HL-60 (cell line): ENCODE measurements at regions not wholly inside any gene's neighbourhood (a gene's known extent, or its start where the extent isn't known, plus 50 kb on each side); places are given as distances from the start of the nearest gene placed in this dataset.

ENCODE experiments used
- DNase-seq, 2 experiments: peaks; one replicate each; pipeline ENCODE4 v3.0.0-alpha.2; 2010 to 2020; ENCODE audit warnings: low read depth in 1 of 2, low spot score in 1 of 2
- H3K27ac ChIP-seq: fragments of 250-450 bp; sonication (Bioruptor Pico); replicated peaks from 2 replicates; pipeline ENCODE4 v1.5.1; 2020; ENCODE audit warnings: mild to moderate bottlenecking, moderate library complexity
- H3K27me3 ChIP-seq: fragments of 250-450 bp; sonication (Bioruptor Pico); 2 replicates; pipeline ENCODE4 v1.5.1; 2021; ENCODE audit warnings: mild to moderate bottlenecking, moderate library complexity; ENCODE audit not compliant: insufficient read depth, poor library complexity, severe bottlenecking
- H3K4me3 ChIP-seq: replicated peaks from 2 replicates; pipeline ENCODE4 v1.5.1; 2011; ENCODE audit warnings: mild to moderate bottlenecking, control low read depth, low read length; ENCODE audit not compliant: insufficient read depth
- GABPA ChIP-seq: IDR thresholded peaks from 2 replicates; pipeline ENCODE4 v1.6.1; 2012; ENCODE audit warnings: low read depth
- POLR2AphosphoS5 ChIP-seq: IDR thresholded peaks from 2 replicates; pipeline ENCODE4 v1.6.1; 2012; ENCODE audit warnings: low read depth
- SPI1 ChIP-seq: IDR thresholded peaks from 2 replicates; pipeline ENCODE4 v1.6.1; 2012; ENCODE audit warnings: low read depth, mild to moderate bottlenecking, borderline replicate concordance
- TF ChIP-seq, protein P1 (sequence below): IDR thresholded peaks from one replicate; pipeline ENCODE4 v1.5.1; 2011; ENCODE audit warnings: low read length, control low read depth, inconsistent platforms; ENCODE audit not compliant: insufficient read depth
- TF ChIP-seq, protein P2 (sequence below): IDR thresholded peaks from 2 replicates; pipeline ENCODE4 v1.6.1; 2012; ENCODE audit warnings: low read depth; ENCODE audit not compliant: insufficient replicate concordance

DNA sequence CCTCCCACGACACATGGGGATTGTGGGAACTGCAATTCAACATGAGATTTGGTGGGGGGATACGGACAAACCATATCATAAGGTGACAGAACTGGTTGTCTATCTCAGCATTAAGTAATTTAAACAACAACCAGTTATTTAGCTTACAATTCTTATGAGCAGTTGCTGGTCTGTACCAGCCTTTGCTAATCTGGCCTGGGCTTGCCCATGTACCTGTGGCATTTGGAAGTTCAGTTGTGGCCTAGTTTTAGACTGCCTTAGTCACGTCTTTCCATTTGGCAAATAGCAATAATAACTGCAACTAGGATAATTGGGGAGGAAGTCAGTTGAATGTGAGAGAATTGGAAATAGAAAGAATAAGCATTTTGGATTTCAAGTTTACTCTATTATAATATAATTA, 441.8 kb upstream of the CXADR start:
- H3K4me3 ChIP-seq = no peak overlapping the region
- H3K27me3 ChIP-seq = no peaks in the 10 kb centered on the region
- no peak overlapping the region for H3K27ac ChIP-seq
- TF ChIP-seq SPI1 = no peak
- no peak for TF ChIP-seq POLR2AphosphoS5
- TF ChIP-seq, protein P1, sequence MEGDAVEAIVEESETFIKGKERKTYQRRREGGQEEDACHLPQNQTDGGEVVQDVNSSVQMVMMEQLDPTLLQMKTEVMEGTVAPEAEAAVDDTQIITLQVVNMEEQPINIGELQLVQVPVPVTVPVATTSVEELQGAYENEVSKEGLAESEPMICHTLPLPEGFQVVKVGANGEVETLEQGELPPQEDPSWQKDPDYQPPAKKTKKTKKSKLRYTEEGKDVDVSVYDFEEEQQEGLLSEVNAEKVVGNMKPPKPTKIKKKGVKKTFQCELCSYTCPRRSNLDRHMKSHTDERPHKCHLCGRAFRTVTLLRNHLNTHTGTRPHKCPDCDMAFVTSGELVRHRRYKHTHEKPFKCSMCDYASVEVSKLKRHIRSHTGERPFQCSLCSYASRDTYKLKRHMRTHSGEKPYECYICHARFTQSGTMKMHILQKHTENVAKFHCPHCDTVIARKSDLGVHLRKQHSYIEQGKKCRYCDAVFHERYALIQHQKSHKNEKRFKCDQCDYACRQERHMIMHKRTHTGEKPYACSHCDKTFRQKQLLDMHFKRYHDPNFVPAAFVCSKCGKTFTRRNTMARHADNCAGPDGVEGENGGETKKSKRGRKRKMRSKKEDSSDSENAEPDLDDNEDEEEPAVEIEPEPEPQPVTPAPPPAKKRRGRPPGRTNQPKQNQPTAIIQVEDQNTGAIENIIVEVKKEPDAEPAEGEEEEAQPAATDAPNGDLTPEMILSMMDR = no peak
- TF ChIP-seq, protein P2, sequence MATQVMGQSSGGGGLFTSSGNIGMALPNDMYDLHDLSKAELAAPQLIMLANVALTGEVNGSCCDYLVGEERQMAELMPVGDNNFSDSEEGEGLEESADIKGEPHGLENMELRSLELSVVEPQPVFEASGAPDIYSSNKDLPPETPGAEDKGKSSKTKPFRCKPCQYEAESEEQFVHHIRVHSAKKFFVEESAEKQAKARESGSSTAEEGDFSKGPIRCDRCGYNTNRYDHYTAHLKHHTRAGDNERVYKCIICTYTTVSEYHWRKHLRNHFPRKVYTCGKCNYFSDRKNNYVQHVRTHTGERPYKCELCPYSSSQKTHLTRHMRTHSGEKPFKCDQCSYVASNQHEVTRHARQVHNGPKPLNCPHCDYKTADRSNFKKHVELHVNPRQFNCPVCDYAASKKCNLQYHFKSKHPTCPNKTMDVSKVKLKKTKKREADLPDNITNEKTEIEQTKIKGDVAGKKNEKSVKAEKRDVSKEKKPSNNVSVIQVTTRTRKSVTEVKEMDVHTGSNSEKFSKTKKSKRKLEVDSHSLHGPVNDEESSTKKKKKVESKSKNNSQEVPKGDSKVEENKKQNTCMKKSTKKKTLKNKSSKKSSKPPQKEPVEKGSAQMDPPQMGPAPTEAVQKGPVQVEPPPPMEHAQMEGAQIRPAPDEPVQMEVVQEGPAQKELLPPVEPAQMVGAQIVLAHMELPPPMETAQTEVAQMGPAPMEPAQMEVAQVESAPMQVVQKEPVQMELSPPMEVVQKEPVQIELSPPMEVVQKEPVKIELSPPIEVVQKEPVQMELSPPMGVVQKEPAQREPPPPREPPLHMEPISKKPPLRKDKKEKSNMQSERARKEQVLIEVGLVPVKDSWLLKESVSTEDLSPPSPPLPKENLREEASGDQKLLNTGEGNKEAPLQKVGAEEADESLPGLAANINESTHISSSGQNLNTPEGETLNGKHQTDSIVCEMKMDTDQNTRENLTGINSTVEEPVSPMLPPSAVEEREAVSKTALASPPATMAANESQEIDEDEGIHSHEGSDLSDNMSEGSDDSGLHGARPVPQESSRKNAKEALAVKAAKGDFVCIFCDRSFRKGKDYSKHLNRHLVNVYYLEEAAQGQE = no peak
- TF ChIP-seq GABPA = no peak
- no peak for DNase-seq

DNA sequence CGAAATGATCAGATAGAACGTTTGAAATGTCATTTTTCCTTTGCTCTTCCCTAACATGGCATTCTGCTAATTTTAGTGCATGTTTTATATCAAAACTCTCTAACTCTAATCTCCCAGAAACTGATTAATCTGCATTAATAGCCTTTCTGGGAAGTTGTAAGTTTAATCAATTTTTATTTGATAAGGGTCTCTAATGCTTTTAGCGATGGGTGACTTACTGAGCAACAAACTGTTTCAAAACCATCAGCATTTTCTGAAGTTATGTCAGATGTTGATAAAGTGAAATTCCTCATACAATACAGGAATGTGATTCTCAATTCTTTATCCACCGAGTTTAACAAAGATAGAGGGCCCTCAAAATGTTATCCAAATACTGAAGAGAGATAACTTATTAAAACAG, 431.6 kb upstream of the CXADR start:
- H3K4me3 ChIP-seq = no peak overlapping the region
- no peak for DNase-seq
- TF ChIP-seq, protein P2 = no peak
- TF ChIP-seq POLR2AphosphoS5 = no peak
- TF ChIP-seq, protein P1 = no peak
- no peak for TF ChIP-seq GABPA
- no peak for TF ChIP-seq SPI1

DNA sequence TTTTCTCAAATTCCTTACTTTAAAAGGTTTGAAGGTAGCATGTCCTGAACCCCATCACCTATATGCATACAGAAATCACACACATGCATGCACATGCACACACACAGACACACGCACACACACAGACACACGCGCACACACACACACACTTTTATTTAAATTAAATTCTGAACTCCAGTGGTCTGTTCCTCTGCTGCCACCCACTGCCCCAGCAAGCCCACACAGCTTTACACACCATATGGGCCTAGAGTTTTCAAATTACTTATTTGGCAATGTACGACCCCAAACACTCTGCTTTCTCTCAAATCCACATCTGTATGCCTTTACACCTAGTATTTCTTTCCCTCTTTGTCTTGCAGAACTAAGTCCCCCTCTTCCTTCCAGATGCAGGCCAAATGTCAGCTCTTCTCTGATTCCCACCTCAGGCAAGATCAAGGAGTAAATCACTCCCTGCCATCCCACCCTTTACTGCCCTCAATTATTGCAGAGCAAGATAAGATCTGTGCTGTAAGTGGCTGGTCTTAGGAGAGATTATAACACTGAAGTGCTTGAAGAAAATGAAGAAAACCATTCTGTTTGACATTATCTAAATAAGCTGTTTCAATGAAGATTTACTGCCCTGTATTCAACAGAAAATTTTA, 429.9 kb upstream of the CXADR start:
- Histone ChIP-seq H3K27ac (no peak overlapping the region), H3K4me3 (no peak overlapping the region), H3K27me3 (no peaks in the 10 kb centered on the region)
- TF ChIP-seq, protein P1 = no peak
- TF ChIP-seq POLR2AphosphoS5 (no peak), SPI1 (no peak), GABPA (no peak)
- TF ChIP-seq, protein P2 = no peak
- DNase-seq = no peak

More for the DNA sequence above, 431.6 kb upstream of the CXADR start:
- no peak overlapping the region for H3K27ac ChIP-seq
- no peaks in the 10 kb centered on the region for H3K27me3 ChIP-seq
